Prostate gland (tissue), 2 donors: ENCODE measurements at regions not wholly inside any gene's neighbourhood (a gene's known extent, or its start where the extent isn't known, plus 50 kb on each side); places are given as distances from the start of the nearest gene placed in this dataset.

ENCODE experiments used
- DNase-seq: peaks from one replicate; pipeline ENCODE4 v3.0.0-alpha.2; 2019; ENCODE audit warnings: low spot score
- H3K27ac ChIP-seq, 2 donors: fragments of 200-600 bp; sonication (generic); 2 replicates each; pipeline ENCODE4 v1.5.1; 2017 to 2019
- H3K27me3 ChIP-seq: fragments of 200-600 bp; sonication (generic); replicated peaks from 2 replicates; pipeline ENCODE4 v1.5.1; 2019; ENCODE audit not compliant: insufficient read depth
- H3K36me3 ChIP-seq, 2 donors: fragments of 200-600 bp; sonication (generic); 1 replicate in 1 of 2; 2 replicates in 1 of 2; pipeline versions ENCODE4 v1.5.1 to v1.8.1; 2017 to 2019
- H3K4me1 ChIP-seq: fragments of 200-600 bp; sonication (generic); replicated peaks from 2 replicates; pipeline ENCODE4 v1.5.1; 2019
- H3K4me3 ChIP-seq, 2 donors: fragments of 200-600 bp; sonication (generic); 2 replicates each; pipeline ENCODE4 v1.5.1; 2017 to 2019
- H3K9me3 ChIP-seq: fragments of 200-600 bp; sonication (generic); 2 replicates; pipeline ENCODE4 v1.5.1; 2017
- CTCF ChIP-seq, 4 experiments: fragments of 200-600 bp in 2 of 4; fragments of 450-650 bp in 2 of 4; sonication (generic) in 2 of 4; IDR thresholded peaks; 1 replicate in 3 of 4; 2 replicates in 1 of 4; pipeline ENCODE4 v1.5.1; 2016 to 2019; ENCODE audit warnings: antibody characterized with exemption in 4 of 4, mild to moderate bottlenecking in 2 of 4, moderate library complexity in 2 of 4
- POLR2A ChIP-seq: fragments of 450-650 bp; IDR thresholded peaks from one replicate; pipeline ENCODE4 v1.6.1; 2016; ENCODE audit warnings: antibody characterized with exemption, mild to moderate bottlenecking
- POLR2AphosphoS5 ChIP-seq: sonication (generic); formaldehyde crosslinking; IDR thresholded peaks from one replicate; pipeline ENCODE4 v1.6.1; 2017; ENCODE audit warnings: antibody characterized with exemption
- WGBS: methylation state at CpG from one replicate; pipeline ENCODE4 v1.1.5; 2018; 5-methylcytosine and 5-hydroxymethylcytosine counted together
- intact Hi-C: fragments of 100-400 bp; cut with DNase I; formaldehyde crosslinking; loops from one replicate; pipeline ENCODE4 v1.14.2; 2022

GRCh38 chr17:77570565-77570898, 388.0 kb upstream of the TNRC6C start:
- no peaks in the 10 kb centered on the region for H3K4me1 ChIP-seq
- H3K9me3 ChIP-seq: no peaks in the 10 kb centered on the region
- no peak for DNase-seq
- no peak for TF ChIP-seq CTCF (IDR thresholded peaks at IDR 0.05)
- no peak for TF ChIP-seq POLR2AphosphoS5
- no peak for TF ChIP-seq POLR2A
- no peak overlapping the region for H3K27ac ChIP-seq
- intact Hi-C loops: no loop called here
- no peaks in the 10 kb centered on the region for H3K36me3 ChIP-seq
- WGBS: 100% methylated on average over 6 of the region's 7 CpGs
- H3K27me3 ChIP-seq: no peaks in the 10 kb centered on the region
- no peak overlapping the region for H3K4me3 ChIP-seq

GRCh38 chr17:77571155-77571981, 387.1 kb upstream of the TNRC6C start:
- no peak for DNase-seq
- H3K4me3 ChIP-seq: no peak overlapping the region
- TF ChIP-seq POLR2AphosphoS5: no peak
- TF ChIP-seq CTCF (IDR thresholded peaks at IDR 0.05): no peak
- TF ChIP-seq POLR2A: no peak

GRCh38 chr17:77572065-77572601, 386.4 kb upstream of the TNRC6C start:
- WGBS: 31% methylated on average over 15 of the region's 15 CpGs
- Histone ChIP-seq H3K27me3 (no peaks in the 10 kb centered on the region), H3K4me3 (no peak overlapping the region), H3K27ac (no peak overlapping the region), H3K9me3 (no peaks in the 10 kb centered on the region), H3K4me1 (no peaks in the 10 kb centered on the region), H3K36me3 (no peaks in the 10 kb centered on the region)
- no peak for DNase-seq
- TF ChIP-seq POLR2A: no peak
- TF ChIP-seq CTCF (IDR thresholded peaks at IDR 0.05): no peak
- TF ChIP-seq POLR2AphosphoS5: no peak
- intact Hi-C loops: no loop called here

More at GRCh38 chr17:77571155-77571981, 387.1 kb upstream of the TNRC6C start:
- H3K9me3 ChIP-seq: no peaks in the 10 kb centered on the region
- WGBS: 28% methylated on average over 35 of the region's 35 CpGs
- no peaks in the 10 kb centered on the region for H3K27me3 ChIP-seq
- H3K4me1 ChIP-seq: no peaks in the 10 kb centered on the region
- no peaks in the 10 kb centered on the region for H3K36me3 ChIP-seq
- no peak overlapping the region for H3K27ac ChIP-seq
- intact Hi-C loops: no loop called here

- Histone ChIP-seq H3K36me3 (no peaks in the 10 kb centered on the region), H3K4me1 (no peaks in the 10 kb centered on the region), H3K27ac (no peak overlapping the region), H3K4me3 (no peak overlapping the region), H3K27me3 (no peaks in the 10 kb centered on the region), H3K9me3 (no peaks in the 10 kb centered on the region)
- no peak for DNase-seq
- intact Hi-C loops: no loop called here
- TF ChIP-seq CTCF (IDR thresholded peaks at IDR 0.05): no peak
- no peak for TF ChIP-seq POLR2A
- TF ChIP-seq POLR2AphosphoS5: no peak
- WGBS: 90% methylated on average over 5 of the region's 5 CpGs
These were observed 385.7 kb upstream of the TNRC6C start for GRCh38 chr17:77572851-77573250.

- Histone ChIP-seq H3K27me3 (no peaks in the 10 kb centered on the region), H3K36me3 (no peaks in the 10 kb centered on the region), H3K9me3 (no peaks in the 10 kb centered on the region), H3K27ac (no peak overlapping the region), H3K4me1 (no peaks in the 10 kb centered on the region), H3K4me3 (no peak overlapping the region)
- no peak for DNase-seq
- WGBS: 83% methylated on average over 7 of the region's 7 CpGs
- intact Hi-C loops: no loop called here
- TF ChIP-seq CTCF (IDR thresholded peaks at IDR 0.05) (no peak), POLR2A (no peak), POLR2AphosphoS5 (no peak)
These were observed 381.0 kb upstream of the TNRC6C start for GRCh38 chr17:77577491-77577890.
